ENCODE measurements at regions not wholly inside any gene's neighbourhood (a gene's known extent, or its start where the extent isn't known, plus 50 kb on each side); places are given as distances from the start of the nearest gene placed in this dataset.

GRCh38 chr2:38216886-38217285 lies 140.9 kb upstream of the CYP1B1 start:
- TF ChIP-seq ESRRG (CRISPR knock-in tag; IDR thresholded peaks at IDR 0.05) (no peak), ARNTL (CRISPR knock-in tag; IDR thresholded peaks at IDR 0.05; ENCODE audit: borderline replicate concordance, low read depth) (no peak)

All from SK-N-SH treated with all-trans-retinoic acid at 6 μM for 48 hours (cell line).